ENCODE measurements at regions not wholly inside any gene's neighbourhood (a gene's known extent, or its start where the extent isn't known, plus 50 kb on each side); places are given as distances from the start of the nearest gene placed in this dataset.

DNA sequence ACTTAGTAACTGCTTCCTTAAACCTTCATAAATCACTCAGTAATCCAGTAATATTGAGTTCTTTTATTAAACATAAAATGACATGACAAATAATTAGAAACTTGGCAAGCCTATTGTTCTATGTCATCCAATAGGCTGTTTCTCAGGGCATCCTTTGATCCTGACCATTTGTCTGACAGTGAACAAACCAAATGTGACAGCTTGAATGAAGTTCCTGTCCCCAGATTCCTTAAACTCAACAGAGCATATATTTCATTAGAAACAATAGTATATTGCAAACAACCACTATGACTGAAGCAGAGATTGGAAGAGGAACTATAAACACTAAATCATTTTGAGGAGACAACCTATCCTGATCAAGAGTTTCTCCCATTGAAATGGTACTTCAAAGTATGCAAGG is 113.6 kb upstream of the MDFIC2 start:
- no peak for FAIRE-seq
- Histone ChIP-seq H3K9me1 (ENCODE audit: control insufficient read depth, extremely low read depth, insufficient read depth, low read length) (no peaks in the 10 kb centered on the region), H3K9me3 (ENCODE audit: control insufficient read depth, low read depth, low read length) (no peaks in the 10 kb centered on the region), H3K27me3 (ENCODE audit: control insufficient read depth, extremely low read depth, insufficient read depth, low read length) (no peaks in the 10 kb centered on the region), H3K4me2 (ENCODE audit: control insufficient read depth, extremely low read depth, insufficient read depth, low read depth, low read length) (no peak overlapping the region), H3K4me3 (ENCODE audit: control insufficient read depth in 2 of 3, extremely low read depth in 1 of 3, insufficient read depth in 2 of 3, low read depth in 1 of 3, low read length in 3 of 3) (no peak overlapping the region), H4K20me1 (ENCODE audit: control insufficient read depth, extremely low read depth, insufficient read depth, low read length) (no peaks in the 10 kb centered on the region), H2AFZ (ENCODE audit: control insufficient read depth, low read length) (no peak overlapping the region), H3K9ac (ENCODE audit: control insufficient read depth, extremely low read depth, insufficient read depth, low read length) (no peak overlapping the region), H3K36me3 (ENCODE audit: control insufficient read depth in 2 of 2, extremely low read depth in 1 of 2, insufficient read depth in 2 of 2, low read length in 2 of 2) (no peaks in the 10 kb centered on the region), H3K27ac (ENCODE audit: control insufficient read depth, insufficient read depth, low read length) (no peak overlapping the region), H3K4me1 (ENCODE audit: control insufficient read depth, extremely low read depth, insufficient read depth, low read length) (no peaks in the 10 kb centered on the region), H3K79me2 (ENCODE audit: control insufficient read depth, insufficient read depth, low read length) (no peaks in the 10 kb centered on the region)
- dilution Hi-C loops (cut with MboI; ENCODE audit: extremely low pct_ligation_motif_present, low sequenced_read_pairs) = no loop called here
- no peak for DNase-seq (ENCODE audit: low read depth, low spot score)
- no peak for TF ChIP-seq EZH2 (IDR thresholded peaks at IDR 0.05; ENCODE audit: low read length)
- TF ChIP-seq, protein P1, sequence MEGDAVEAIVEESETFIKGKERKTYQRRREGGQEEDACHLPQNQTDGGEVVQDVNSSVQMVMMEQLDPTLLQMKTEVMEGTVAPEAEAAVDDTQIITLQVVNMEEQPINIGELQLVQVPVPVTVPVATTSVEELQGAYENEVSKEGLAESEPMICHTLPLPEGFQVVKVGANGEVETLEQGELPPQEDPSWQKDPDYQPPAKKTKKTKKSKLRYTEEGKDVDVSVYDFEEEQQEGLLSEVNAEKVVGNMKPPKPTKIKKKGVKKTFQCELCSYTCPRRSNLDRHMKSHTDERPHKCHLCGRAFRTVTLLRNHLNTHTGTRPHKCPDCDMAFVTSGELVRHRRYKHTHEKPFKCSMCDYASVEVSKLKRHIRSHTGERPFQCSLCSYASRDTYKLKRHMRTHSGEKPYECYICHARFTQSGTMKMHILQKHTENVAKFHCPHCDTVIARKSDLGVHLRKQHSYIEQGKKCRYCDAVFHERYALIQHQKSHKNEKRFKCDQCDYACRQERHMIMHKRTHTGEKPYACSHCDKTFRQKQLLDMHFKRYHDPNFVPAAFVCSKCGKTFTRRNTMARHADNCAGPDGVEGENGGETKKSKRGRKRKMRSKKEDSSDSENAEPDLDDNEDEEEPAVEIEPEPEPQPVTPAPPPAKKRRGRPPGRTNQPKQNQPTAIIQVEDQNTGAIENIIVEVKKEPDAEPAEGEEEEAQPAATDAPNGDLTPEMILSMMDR (optimal IDR thresholded peaks at IDR 0.05 in 1 of 3, IDR thresholded peaks at IDR 0.05 in 1 of 3, conservative IDR thresholded peaks at IDR 0.05 in 1 of 3; ENCODE audit: extremely low read depth in 1 of 3, insufficient read depth in 2 of 3, low read length in 3 of 3) = no peak

DNA sequence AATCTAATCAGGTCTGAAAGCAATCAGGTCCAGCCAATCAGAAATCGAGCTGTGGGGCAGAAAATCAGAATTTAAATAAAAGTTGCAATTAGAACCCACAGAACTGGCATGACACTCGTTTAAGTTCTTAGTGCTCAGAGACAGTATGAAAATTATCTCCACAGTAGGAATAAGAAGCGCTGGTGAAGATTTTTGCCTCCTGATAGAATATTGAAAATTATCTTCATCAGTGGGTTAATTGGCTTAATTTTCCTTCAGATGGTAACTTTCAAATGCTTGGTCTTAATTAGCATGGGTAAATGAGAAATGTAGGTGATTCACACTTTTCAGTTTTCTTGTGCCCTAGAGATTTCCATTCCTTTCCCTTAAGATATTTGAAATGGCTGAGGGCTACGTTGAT is 109.1 kb upstream of the MDFIC2 start:
- Histone ChIP-seq H3K4me1 (ENCODE audit: control insufficient read depth, extremely low read depth, insufficient read depth, low read length) (no peaks in the 10 kb centered on the region), H3K9me3 (ENCODE audit: control insufficient read depth, low read depth, low read length) (no peaks in the 10 kb centered on the region)

More for the DNA sequence above, 109.1 kb upstream of the MDFIC2 start:
- Histone ChIP-seq H3K79me2 (ENCODE audit: control insufficient read depth, insufficient read depth, low read length) (no peaks in the 10 kb centered on the region), H3K4me2 (ENCODE audit: control insufficient read depth, extremely low read depth, insufficient read depth, low read depth, low read length) (no peak overlapping the region), H3K36me3 (ENCODE audit: control insufficient read depth in 2 of 2, extremely low read depth in 1 of 2, insufficient read depth in 2 of 2, low read length in 2 of 2) (no peaks in the 10 kb centered on the region), H3K9ac (ENCODE audit: control insufficient read depth, extremely low read depth, insufficient read depth, low read length) (no peak overlapping the region), H3K27me3 (ENCODE audit: control insufficient read depth, extremely low read depth, insufficient read depth, low read length) (no peaks in the 10 kb centered on the region), H3K4me3 (ENCODE audit: control insufficient read depth in 2 of 3, extremely low read depth in 1 of 3, insufficient read depth in 2 of 3, low read depth in 1 of 3, low read length in 3 of 3) (no peak overlapping the region), H2AFZ (ENCODE audit: control insufficient read depth, low read length) (no peak overlapping the region), H3K9me1 (ENCODE audit: control insufficient read depth, extremely low read depth, insufficient read depth, low read length) (no peaks in the 10 kb centered on the region), H3K27ac (ENCODE audit: control insufficient read depth, insufficient read depth, low read length) (no peak overlapping the region), H4K20me1 (ENCODE audit: control insufficient read depth, extremely low read depth, insufficient read depth, low read length) (no peaks in the 10 kb centered on the region)
- dilution Hi-C loops (cut with MboI; ENCODE audit: extremely low pct_ligation_motif_present, low sequenced_read_pairs) = no loop called here
- TF ChIP-seq, protein P1 (optimal IDR thresholded peaks at IDR 0.05 in 1 of 3, IDR thresholded peaks at IDR 0.05 in 1 of 3, conservative IDR thresholded peaks at IDR 0.05 in 1 of 3; ENCODE audit: extremely low read depth in 1 of 3, insufficient read depth in 2 of 3, low read length in 3 of 3) = no peak
- no peak for TF ChIP-seq EZH2 (IDR thresholded peaks at IDR 0.05; ENCODE audit: low read length)
- FAIRE-seq = no peak
- no peak for DNase-seq (ENCODE audit: low read depth, low spot score)
